ENCODE measurements at regions not wholly inside any gene's neighbourhood (a gene's known extent, or its start where the extent isn't known, plus 50 kb on each side); places are given as distances from the start of the nearest gene placed in this dataset.

- FAIRE-seq: no peak
- TF ChIP-seq CTCF (IDR thresholded peaks at IDR 0.05; ENCODE audit: insufficient read depth, low read length, severe bottlenecking): no peak
- Histone ChIP-seq H3K27me3 (ENCODE audit: control insufficient read depth, insufficient read depth, low read length) (no peaks in the 10 kb centered on the region), H3K4me3 (ENCODE audit: low read depth, low read length) (no peak overlapping the region), H3K36me3 (ENCODE audit: control insufficient read depth, insufficient read depth, low read length) (no peaks in the 10 kb centered on the region)
- no peak for DNase-seq (ENCODE audit: low read depth)
Observed at GRCh38 chr1:73886716-73887115, 311.3 kb downstream of the LRRIQ3 start.

GRCh38 chr1:73874806-73875205, 323.2 kb downstream of the LRRIQ3 start:
- Histone ChIP-seq H3K27me3 (ENCODE audit: control insufficient read depth, insufficient read depth, low read length) (no peaks in the 10 kb centered on the region), H3K4me3 (ENCODE audit: low read depth, low read length) (no peak overlapping the region), H3K36me3 (ENCODE audit: control insufficient read depth, insufficient read depth, low read length) (no peaks in the 10 kb centered on the region)
- FAIRE-seq (no peak), DNase-seq (ENCODE audit: low read depth) (no peak)
- no peak for TF ChIP-seq CTCF (IDR thresholded peaks at IDR 0.05; ENCODE audit: insufficient read depth, low read length, severe bottlenecking)

- Histone ChIP-seq H3K4me3 (ENCODE audit: low read depth, low read length) (no peak overlapping the region), H3K36me3 (ENCODE audit: control insufficient read depth, insufficient read depth, low read length) (no peaks in the 10 kb centered on the region), H3K27me3 (ENCODE audit: control insufficient read depth, insufficient read depth, low read length) (no peaks in the 10 kb centered on the region)
- FAIRE-seq (no peak), DNase-seq (ENCODE audit: low read depth) (no peak)
- TF ChIP-seq CTCF (IDR thresholded peaks at IDR 0.05; ENCODE audit: insufficient read depth, low read length, severe bottlenecking): no peak
Observed at GRCh38 chr1:73868810-73869336, 329.1 kb downstream of the LRRIQ3 start.

GRCh38 chr1:73862355-73862754, 335.6 kb downstream of the LRRIQ3 start:
- no peak for FAIRE-seq
- Histone ChIP-seq H3K27me3 (ENCODE audit: control insufficient read depth, insufficient read depth, low read length) (no peaks in the 10 kb centered on the region), H3K36me3 (ENCODE audit: control insufficient read depth, insufficient read depth, low read length) (no peaks in the 10 kb centered on the region), H3K4me3 (ENCODE audit: low read depth, low read length) (no peak overlapping the region)
- no peak for DNase-seq (ENCODE audit: low read depth)
- TF ChIP-seq CTCF (IDR thresholded peaks at IDR 0.05; ENCODE audit: insufficient read depth, low read length, severe bottlenecking): no peak

GRCh38 chr1:73860421-73860950, 337.5 kb downstream of the LRRIQ3 start:
- TF ChIP-seq CTCF (IDR thresholded peaks at IDR 0.05; ENCODE audit: insufficient read depth, low read length, severe bottlenecking): no peak
- DNase-seq (ENCODE audit: low read depth) (no peak), FAIRE-seq (no peak)
- no peaks in the 10 kb centered on the region for H3K27me3 ChIP-seq (ENCODE audit: control insufficient read depth, insufficient read depth, low read length)
- H3K4me3 ChIP-seq (ENCODE audit: low read depth, low read length): no peak overlapping the region
- H3K36me3 ChIP-seq (ENCODE audit: control insufficient read depth, insufficient read depth, low read length): no peaks in the 10 kb centered on the region

- H3K36me3 ChIP-seq (ENCODE audit: control insufficient read depth, insufficient read depth, low read length): no peaks in the 10 kb centered on the region
- H3K4me3 ChIP-seq (ENCODE audit: low read depth, low read length): no peak overlapping the region
- DNase-seq (ENCODE audit: low read depth): peak; percentile 91
- no peak for FAIRE-seq
- no peaks in the 10 kb centered on the region for H3K27me3 ChIP-seq (ENCODE audit: control insufficient read depth, insufficient read depth, low read length)
- TF ChIP-seq CTCF (IDR thresholded peaks at IDR 0.05; ENCODE audit: insufficient read depth, low read length, severe bottlenecking): no peak
Observed at GRCh38 chr1:73859227-73859626, 338.7 kb downstream of the LRRIQ3 start.
